Fibroblast of upper back skin (primary cell): ENCODE measurements at regions not wholly inside any gene's neighbourhood (a gene's known extent, or its start where the extent isn't known, plus 50 kb on each side); places are given as distances from the start of the nearest gene placed in this dataset.
"Not testable (repeated sequence)": the region's sequence is repeated elsewhere in the genome, so short reads cannot be mapped to it uniquely, and the experiment has no call there.

Experiments used
- DNase-seq: peaks from one replicate; pipeline ENCODE4 v3.0.0-alpha.2; 2013

GRCh38 chr9:96156171-96156974 is 145.6 kb downstream of the HSD17B3 start:
- no peak for DNase-seq

- DNase-seq: no peak
These were observed 147.9 kb downstream of the HSD17B3 start for GRCh38 chr9:96154081-96154480.

- DNase-seq: no peak
These were observed 149.4 kb downstream of the HSD17B3 start for GRCh38 chr9:96152550-96152949.

GRCh38 chr9:96150324-96151227 is 151.4 kb downstream of the HSD17B3 start:
- no peak for DNase-seq

GRCh38 chr9:96149533-96150280 is 152.3 kb downstream of the HSD17B3 start:
- no peak for DNase-seq

GRCh38 chr9:96148634-96149532 is 153.1 kb downstream of the HSD17B3 start:
- no peak for DNase-seq

GRCh38 chr9:96147029-96147428 is 154.9 kb downstream of the HSD17B3 start:
- DNase-seq: not testable (repeated sequence)

- no peak for DNase-seq
These were observed 160.3 kb downstream of the HSD17B3 start for GRCh38 chr9:96141666-96142065.

GRCh38 chr9:96141128-96141474 is 160.9 kb downstream of the HSD17B3 start:
- no peak for DNase-seq

- no peak for DNase-seq
These were observed 161.5 kb downstream of the HSD17B3 start for GRCh38 chr9:96140296-96141127.

GRCh38 chr9:96139592-96140295 is 162.2 kb downstream of the HSD17B3 start:
- DNase-seq: peak; percentile 93

- DNase-seq: no peak
These were observed 163.4 kb downstream of the HSD17B3 start for GRCh38 chr9:96138616-96139015.

GRCh38 chr9:96137671-96138429 is 164.1 kb downstream of the HSD17B3 start:
- DNase-seq: peak; percentile 45

- DNase-seq: peak; percentile 50
These were observed 164.8 kb downstream of the HSD17B3 start for GRCh38 chr9:96136992-96137670.

- DNase-seq: no peak
These were observed 166.2 kb downstream of the HSD17B3 start for GRCh38 chr9:96135753-96136290.

- DNase-seq: peak; percentile 69
These were observed 166.8 kb downstream of the HSD17B3 start for GRCh38 chr9:96135076-96135752.

- DNase-seq: no peak
These were observed 168.5 kb downstream of the HSD17B3 start for GRCh38 chr9:96133321-96134021.

- no peak for DNase-seq
These were observed 170.2 kb downstream of the HSD17B3 start for GRCh38 chr9:96131825-96132224.
